PC-3 (cell line): ENCODE measurements at regions not wholly inside any gene's neighbourhood (a gene's known extent, or its start where the extent isn't known, plus 50 kb on each side); places are given as distances from the start of the nearest gene placed in this dataset.
"Not testable (repeated sequence)": the region's sequence is repeated elsewhere in the genome, so short reads cannot be mapped to it uniquely, and the experiment has no call there.

Experiments used
- CTCF ChIP-seq: fragments of 300-600 bp; sonication (generic); conservative IDR thresholded peaks from 2 replicates; pipeline ENCODE4 v1.5.1; 2017; ENCODE audit warnings: antibody characterized with exemption, low read depth, mild to moderate bottlenecking, low read length
- EZH2 ChIP-seq: fragments of 300-600 bp; sonication (generic); IDR thresholded peaks from one replicate; pipeline ENCODE4 v1.6.1; 2017; ENCODE audit warnings: antibody characterized with exemption, mild to moderate bottlenecking, low read length; ENCODE audit not compliant: unreplicated experiment
- EZH2phosphoT487 ChIP-seq: fragments of 300-600 bp; sonication (generic); IDR thresholded peaks from 2 replicates; pipeline ENCODE4 v1.6.1; 2018; ENCODE audit warnings: mild to moderate bottlenecking, antibody characterized with exemption, low read length, borderline replicate concordance

- not testable (repeated sequence) for TF ChIP-seq EZH2, CTCF, EZH2phosphoT487
Observed at GRCh38 chr13:46437808-46438404, 50.9 kb upstream of the RUBCNL start.
